ENCODE measurements at regions not wholly inside any gene's neighbourhood (a gene's known extent, or its start where the extent isn't known, plus 50 kb on each side); places are given as distances from the start of the nearest gene placed in this dataset.

DNA sequence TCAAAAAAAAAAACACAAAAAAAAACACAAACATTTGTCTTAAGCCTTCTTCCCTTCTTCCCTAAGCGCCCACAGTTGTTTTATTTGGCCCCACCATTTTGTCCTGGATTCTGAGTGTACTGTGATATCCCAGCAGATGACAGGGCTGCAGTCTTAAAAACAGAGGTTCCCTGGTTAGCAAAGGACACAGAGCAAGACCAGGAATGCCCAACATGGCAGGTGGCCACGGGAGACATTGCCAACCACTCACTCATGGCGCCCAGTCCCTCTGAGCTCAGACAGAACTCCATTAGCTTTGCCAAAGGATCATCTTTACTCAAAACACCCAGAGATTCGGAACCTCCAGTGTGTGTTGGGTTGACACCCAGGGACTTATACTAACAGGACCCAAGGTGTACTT lies 249.3 kb downstream of the MRTFB start:
- CTCF ChIA-PET = no interaction called here
- Mint-ChIP-seq H3K4me1 (no peaks in the 10 kb centered on the region), H3K27ac (no peak overlapping the region), H3K27me3 (no peaks in the 10 kb centered on the region), H3K4me3 (no peak overlapping the region), H3K9me3 (no peaks in the 10 kb centered on the region), H3K36me3 (ENCODE audit: low read depth) (no peaks in the 10 kb centered on the region)
- DNase-seq = no peak
- POLR2A ChIA-PET = no interaction called here
